PC-9 (cell line): ENCODE measurements at regions not wholly inside any gene's neighbourhood (a gene's known extent, or its start where the extent isn't known, plus 50 kb on each side); places are given as distances from the start of the nearest gene placed in this dataset.

Experiments used
- BruUV-seq: library from RNA; stranded (reverse); fragments of 400-500 nt; replicated peaks from 2 replicates; lab custom pipeline; 2021; lab: Mats Ljungman, UMichigan
- CTCF ChIA-PET: fragments of 300-600 bp; sonication (Branson Sonifier 250); formaldehyde crosslinking; loops from one replicate; lab custom pipeline; 2022; ENCODE audit warnings: antibody characterized with exemption; lab: Charles Lee
- POLR2A ChIA-PET: fragments of 300-600 bp; sonication (Branson Sonifier 250); formaldehyde crosslinking; loops from one replicate; lab custom pipeline; 2022; ENCODE audit warnings: antibody characterized with exemption; ENCODE audit not compliant: unreplicated experiment; lab: Charles Lee
- DNase-seq, 2 experiments: peaks; one replicate each; pipeline versions ENCODE4 v3.0.0 to v3.0.0-alpha.2; 2015 to 2022; ENCODE audit warnings: mixed read lengths in 1 of 2
- H2AFZ ChIP-seq: fragments of 200-600 bp; sonication (generic); 2 replicates; pipeline ENCODE4 v1.8.1; 2017; ENCODE audit warnings: antibody characterized with exemption
- H3F3A ChIP-seq: fragments of 200-600 bp; sonication (generic); 2 replicates; pipeline ENCODE4 v1.8.1; 2017; ENCODE audit warnings: antibody characterized with exemption, mild to moderate bottlenecking, low read depth; ENCODE audit not compliant: insufficient read depth
- H3K27ac ChIP-seq: fragments of 200-600 bp; sonication (generic); 2 replicates; pipeline ENCODE4 v1.6.1; 2016; ENCODE audit warnings: mixed run types
- H3K27me3 ChIP-seq: fragments of 200-600 bp; sonication (generic); 2 replicates; pipeline ENCODE4 v1.6.1; 2016; ENCODE audit warnings: low read depth, mixed run types; ENCODE audit not compliant: insufficient read depth
- H3K36me3 ChIP-seq: fragments of 200-600 bp; sonication (generic); 2 replicates; pipeline ENCODE4 v1.6.1; 2016; ENCODE audit warnings: low read depth, mixed run types
- H3K4me1 ChIP-seq: fragments of 200-600 bp; sonication (generic); replicated peaks from 2 replicates; pipeline ENCODE4 v1.6.1; 2016; ENCODE audit warnings: mixed run types; ENCODE audit not compliant: insufficient read depth
- H3K4me2 ChIP-seq: fragments of 200-600 bp; sonication (generic); 2 replicates; pipeline ENCODE4 v1.6.1; 2017; ENCODE audit warnings: mixed run types
- H3K4me3 ChIP-seq: fragments of 200-600 bp; sonication (generic); 2 replicates; pipeline ENCODE4 v1.6.1; 2016; ENCODE audit warnings: mixed run types
- H3K79me2 ChIP-seq: fragments of 200-600 bp; sonication (generic); 2 replicates; pipeline ENCODE4 v1.6.1; 2017; ENCODE audit warnings: low read depth, mixed run types
- H3K9me2 ChIP-seq: fragments of 200-600 bp; sonication (generic); 2 replicates; pipeline ENCODE4 v1.8.1; 2017; ENCODE audit warnings: mild to moderate bottlenecking; ENCODE audit not compliant: insufficient read depth
- H3K9me3 ChIP-seq: fragments of 200-600 bp; sonication (generic); 2 replicates; pipeline ENCODE4 v1.8.1; 2016; ENCODE audit warnings: low read depth; ENCODE audit not compliant: insufficient read depth
- H4K20me1 ChIP-seq: fragments of 200-600 bp; sonication (generic); 2 replicates; pipeline ENCODE4 v1.8.1; 2017; ENCODE audit not compliant: insufficient read depth
- EZH2 ChIP-seq: fragments of 200-600 bp; sonication (generic); IDR thresholded peaks from 2 replicates; pipeline ENCODE4 v1.8.0; 2017; ENCODE audit warnings: antibody characterized with exemption, low read depth
- intact Hi-C: fragments of 100-400 bp; cut with micrococcal nuclease; formaldehyde crosslinking; loops from one replicate; pipeline ENCODE4 v1.10.0; 2022; ENCODE audit not compliant: unreplicated experiment
- TF ChIP-seq, protein P1 (sequence below): fragments of 200-600 bp; sonication (generic); conservative IDR thresholded peaks from 2 replicates; pipeline ENCODE4 v1.6.1; 2017; ENCODE audit warnings: mixed run types, antibody characterized with exemption, mild to moderate bottlenecking, moderate library complexity

DNA sequence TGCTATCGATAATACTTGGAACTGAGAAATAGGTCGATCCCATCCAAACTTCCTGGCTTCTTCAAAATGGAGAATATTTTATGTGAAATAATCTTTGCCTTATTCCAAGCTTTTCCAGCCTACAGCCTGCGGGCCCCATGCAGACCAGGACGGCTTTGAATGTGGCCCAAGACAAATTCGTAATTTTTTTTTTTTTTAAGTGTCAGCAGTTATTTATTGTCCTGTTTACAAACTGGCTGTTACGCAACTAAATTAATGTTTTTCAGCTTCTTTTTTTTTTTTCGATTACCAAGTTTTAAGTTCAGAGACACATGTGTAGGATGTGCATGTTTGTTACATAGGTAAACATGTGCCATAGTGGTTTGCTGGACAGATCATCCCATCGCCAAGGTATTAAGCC, 411.7 kb upstream of the EDIL3 start:
- POLR2A ChIA-PET = interaction anchor here (0.6 kb wide), 1 partner anchor 289 kb away, joined by 3 read pairs; no protein-coding TSS in a partner anchor
- no peak overlapping the region for H2AFZ ChIP-seq
- H3K27ac ChIP-seq = no peak overlapping the region
- no peaks in the 10 kb centered on the region for H3K36me3 ChIP-seq
- H3K79me2 ChIP-seq = no peaks in the 10 kb centered on the region
- intact Hi-C loops = no loop called here
- H3F3A ChIP-seq = no peaks in the 10 kb centered on the region
- no peaks in the 10 kb centered on the region for H3K27me3 ChIP-seq
- H3K9me3 ChIP-seq = no peaks in the 10 kb centered on the region
- H3K4me3 ChIP-seq = no peak overlapping the region
- no peak for TF ChIP-seq EZH2
- TF ChIP-seq, protein P1, sequence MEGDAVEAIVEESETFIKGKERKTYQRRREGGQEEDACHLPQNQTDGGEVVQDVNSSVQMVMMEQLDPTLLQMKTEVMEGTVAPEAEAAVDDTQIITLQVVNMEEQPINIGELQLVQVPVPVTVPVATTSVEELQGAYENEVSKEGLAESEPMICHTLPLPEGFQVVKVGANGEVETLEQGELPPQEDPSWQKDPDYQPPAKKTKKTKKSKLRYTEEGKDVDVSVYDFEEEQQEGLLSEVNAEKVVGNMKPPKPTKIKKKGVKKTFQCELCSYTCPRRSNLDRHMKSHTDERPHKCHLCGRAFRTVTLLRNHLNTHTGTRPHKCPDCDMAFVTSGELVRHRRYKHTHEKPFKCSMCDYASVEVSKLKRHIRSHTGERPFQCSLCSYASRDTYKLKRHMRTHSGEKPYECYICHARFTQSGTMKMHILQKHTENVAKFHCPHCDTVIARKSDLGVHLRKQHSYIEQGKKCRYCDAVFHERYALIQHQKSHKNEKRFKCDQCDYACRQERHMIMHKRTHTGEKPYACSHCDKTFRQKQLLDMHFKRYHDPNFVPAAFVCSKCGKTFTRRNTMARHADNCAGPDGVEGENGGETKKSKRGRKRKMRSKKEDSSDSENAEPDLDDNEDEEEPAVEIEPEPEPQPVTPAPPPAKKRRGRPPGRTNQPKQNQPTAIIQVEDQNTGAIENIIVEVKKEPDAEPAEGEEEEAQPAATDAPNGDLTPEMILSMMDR = no peak
- no TSS peak for BruUV-seq
- CTCF ChIA-PET = no interaction called here
- no peaks in the 10 kb centered on the region for H3K4me1 ChIP-seq
- no peaks in the 10 kb centered on the region for H4K20me1 ChIP-seq
- no peak overlapping the region for H3K4me2 ChIP-seq
- DNase-seq = no peak
- no peaks in the 10 kb centered on the region for H3K9me2 ChIP-seq

DNA sequence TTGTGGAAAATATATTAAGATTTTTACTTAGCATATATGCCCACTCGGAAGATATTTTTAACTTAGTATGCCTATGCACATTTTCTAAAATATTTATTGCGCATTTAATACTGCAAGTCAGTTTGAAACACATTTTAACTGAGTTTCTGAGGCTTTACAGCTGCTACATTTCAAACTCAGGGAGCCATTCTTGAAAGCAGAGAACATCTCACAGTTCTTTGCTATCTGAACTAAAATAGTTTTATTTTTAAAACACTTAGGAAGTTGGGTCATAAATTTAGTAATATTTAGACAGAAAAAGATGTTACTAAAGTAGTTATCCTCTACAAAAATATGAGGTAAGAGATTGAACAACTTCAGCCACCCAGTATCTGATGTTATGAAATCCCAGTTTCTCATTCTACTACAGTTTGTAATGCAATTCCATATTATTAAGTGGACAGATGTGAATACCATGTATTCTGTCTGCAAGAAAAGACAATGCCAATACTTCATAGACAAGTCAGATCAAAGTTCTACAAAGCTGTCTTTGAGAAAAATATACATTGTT, 409.9 kb upstream of the EDIL3 start:
- intact Hi-C loops = no loop called here
- no peak overlapping the region for H3K27ac ChIP-seq
- CTCF ChIA-PET = no interaction called here
- H2AFZ ChIP-seq = no peak overlapping the region
- H3F3A ChIP-seq = no peaks in the 10 kb centered on the region
- no peak overlapping the region for H3K4me2 ChIP-seq
- POLR2A ChIA-PET = no interaction called here
- no peaks in the 10 kb centered on the region for H3K9me3 ChIP-seq
- no peaks in the 10 kb centered on the region for H3K36me3 ChIP-seq
- no peak for DNase-seq
- no peaks in the 10 kb centered on the region for H3K79me2 ChIP-seq
- no peaks in the 10 kb centered on the region for H3K4me1 ChIP-seq
- H3K4me3 ChIP-seq = no peak overlapping the region
- BruUV-seq = no TSS peak
- no peaks in the 10 kb centered on the region for H4K20me1 ChIP-seq
- H3K27me3 ChIP-seq = no peaks in the 10 kb centered on the region
- TF ChIP-seq, protein P1 = no peak
- no peak for TF ChIP-seq EZH2
- no peaks in the 10 kb centered on the region for H3K9me2 ChIP-seq

DNA sequence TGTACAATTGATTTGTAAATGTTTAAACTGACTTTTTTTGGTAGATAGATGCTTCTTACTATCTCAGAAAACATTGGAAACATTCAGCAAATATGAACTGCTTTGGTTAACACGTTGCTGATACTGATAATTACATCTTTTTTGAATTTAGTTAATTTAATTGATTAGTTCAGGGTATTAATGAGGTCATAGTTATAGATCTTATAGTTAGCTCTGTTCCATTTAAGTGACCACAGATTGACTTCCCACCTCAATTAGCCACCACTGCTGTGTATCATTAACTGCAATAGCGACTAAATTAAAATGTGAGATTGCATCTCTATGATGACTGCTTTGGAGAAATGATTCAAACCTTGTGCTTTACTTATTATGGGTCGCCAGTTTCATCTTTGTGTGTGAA, 407.1 kb upstream of the EDIL3 start:
- Histone ChIP-seq H3K9me3 (no peaks in the 10 kb centered on the region), H3K4me3 (no peak overlapping the region), H3K27ac (no peak overlapping the region), H3K4me1 (no peaks in the 10 kb centered on the region), H3K79me2 (no peaks in the 10 kb centered on the region), H3K9me2 (no peaks in the 10 kb centered on the region), H4K20me1 (no peaks in the 10 kb centered on the region), H3K4me2 (no peak overlapping the region), H2AFZ (no peak overlapping the region), H3K36me3 (no peaks in the 10 kb centered on the region), H3K27me3 (no peaks in the 10 kb centered on the region), H3F3A (no peaks in the 10 kb centered on the region)
- TF ChIP-seq, protein P1 = no peak
- no peak for TF ChIP-seq EZH2
- intact Hi-C loops = no loop called here
- ChIA-PET POLR2A (interaction anchor here (0.6 kb wide), 1 partner anchor 277 kb away, joined by 4 read pairs; no protein-coding TSS in a partner anchor), CTCF (no interaction called here)
- BruUV-seq = no TSS peak
- DNase-seq = no peak
